Stimulated activated naive CD8-positive, alpha-beta T cell treated with anti-CD3 and anti-CD28 coated beads, Interleukin-15, amount 100 ng/mL, for 72 hours (primary cell): ENCODE measurements at regions not wholly inside any gene's neighbourhood (a gene's known extent, or its start where the extent isn't known, plus 50 kb on each side); places are given as distances from the start of the nearest gene placed in this dataset.

Source experiments
- ATAC-seq: fragments of 150-1000 bp; cut with Tn5 transposase; 2 replicates; pipeline ENCODE4 v1.10.0; 2021; ENCODE audit warnings: mild to moderate bottlenecking, moderate library complexity
- DNase-seq, 2 donors: peaks; one replicate each; pipeline ENCODE4 v3.0.0; 2021 to 2022
- H3K27ac Mint-ChIP-seq, 2 donors: one replicate each; pipeline ENCODE4 v1.8.0; 2022; ENCODE audit warnings: mild to moderate bottlenecking in 2 of 2, mixed read lengths in 2 of 2, moderate library complexity in 2 of 2
- H3K27me3 Mint-ChIP-seq: one replicate; pipeline ENCODE4 v1.8.0; 2022; ENCODE audit warnings: mixed read lengths
- H3K4me1 Mint-ChIP-seq: one replicate; pipeline ENCODE4 v1.8.0; 2022; ENCODE audit warnings: mild to moderate bottlenecking, mixed read lengths
- H3K4me3 Mint-ChIP-seq, 2 donors: one replicate each; pipeline ENCODE4 v1.8.0; 2022; ENCODE audit warnings: mild to moderate bottlenecking in 2 of 2, mixed read lengths in 2 of 2, moderate library complexity in 1 of 2
- H3K9me3 Mint-ChIP-seq, 2 donors: one replicate each; pipeline ENCODE4 v1.8.0; 2022; ENCODE audit warnings: mixed read lengths in 2 of 2

DNA sequence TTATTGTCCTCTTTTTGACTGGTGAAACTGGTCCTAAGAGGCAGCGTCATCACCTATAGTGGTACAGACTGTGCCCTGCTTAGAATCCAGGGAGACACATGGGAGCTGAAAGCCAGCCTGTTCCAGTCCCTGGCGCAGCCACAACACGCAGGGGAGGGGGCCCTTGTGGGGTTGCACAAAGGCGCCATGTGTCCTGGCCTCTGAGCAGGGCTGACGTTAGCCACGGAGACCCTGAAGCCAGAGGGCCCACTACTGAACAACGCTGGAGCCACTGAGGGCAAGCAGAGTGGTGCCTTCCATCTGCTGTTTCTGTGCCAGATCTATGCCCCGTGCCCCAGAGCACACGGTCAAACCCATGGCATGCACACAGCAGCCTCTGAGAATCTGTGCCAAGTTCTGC lies 147.3 kb downstream of the ACTL7B start:
- no peak for ATAC-seq
- H3K27ac Mint-ChIP-seq = no peak overlapping the region
- H3K27me3 Mint-ChIP-seq = no peaks in the 10 kb centered on the region

DNA sequence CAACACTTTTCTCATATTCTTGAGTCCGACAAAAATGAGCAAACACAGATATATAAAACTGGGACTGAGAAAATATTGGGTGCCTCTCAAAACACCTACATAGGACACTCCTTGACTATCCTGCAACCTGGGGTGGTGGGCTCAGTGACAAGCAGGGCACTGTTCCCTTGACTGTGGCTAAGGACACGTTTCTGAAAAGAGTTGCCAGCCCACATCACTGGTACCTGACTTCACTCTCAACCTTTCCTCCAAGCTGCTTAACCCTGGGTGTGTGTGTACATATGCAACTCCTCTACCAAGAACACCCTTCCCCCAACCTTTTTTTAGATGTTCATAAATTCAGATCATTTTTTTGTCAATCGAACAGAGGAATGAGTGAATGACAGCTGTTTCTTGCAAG lies 148.7 kb downstream of the ACTL7B start:
- Mint-ChIP-seq H3K27ac (no peak overlapping the region), H3K9me3 (peaks cover 0 to 18% of the 10 kb centered on the region in 2 donors), H3K4me3 (no peak overlapping the region), H3K27me3 (no peaks in the 10 kb centered on the region), H3K4me1 (no peaks in the 10 kb centered on the region)
- ATAC-seq (no peak), DNase-seq (no peak)

More for the DNA sequence above, 147.3 kb downstream of the ACTL7B start:
- H3K9me3 Mint-ChIP-seq = peaks cover 5 to 9% of the 10 kb centered on the region in 2 donors
- no peak for DNase-seq
- no peak overlapping the region for H3K4me3 Mint-ChIP-seq
- H3K4me1 Mint-ChIP-seq = no peaks in the 10 kb centered on the region

DNA sequence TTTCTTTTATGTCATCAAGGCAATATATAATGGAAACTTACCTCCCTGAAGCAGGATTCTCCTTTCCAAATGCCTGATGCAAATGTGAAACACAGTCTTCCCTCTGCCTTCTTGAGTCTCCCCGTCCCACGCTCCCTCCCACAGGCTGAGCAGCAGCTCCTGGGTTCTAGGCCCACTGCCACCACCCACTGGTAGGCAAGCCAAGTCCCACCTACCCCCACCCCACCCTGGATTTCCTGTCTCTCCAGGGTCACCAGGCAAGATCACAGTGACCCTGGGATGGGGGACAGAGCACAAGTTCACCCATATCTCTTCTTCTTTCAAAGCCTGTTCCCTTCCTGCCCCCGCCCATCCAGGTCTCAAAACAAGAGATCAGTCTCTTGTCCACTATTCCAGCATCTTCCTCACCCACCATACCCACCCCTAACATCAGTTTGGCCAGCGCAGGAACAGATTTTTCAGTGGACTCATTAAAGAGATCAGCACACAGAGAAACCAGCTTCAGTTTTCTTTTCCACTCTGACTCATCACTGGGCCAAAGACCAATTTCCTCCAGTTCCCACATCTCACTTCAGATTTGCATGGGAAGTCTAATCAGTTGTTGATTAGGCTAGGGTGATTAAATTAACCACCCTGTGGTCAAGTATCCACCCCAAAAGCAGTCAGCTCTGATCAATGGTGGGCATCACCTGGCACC lies 151.5 kb downstream of the ACTL7B start:
- no peak for DNase-seq
- H3K4me1 Mint-ChIP-seq = no peaks in the 10 kb centered on the region
- H3K27me3 Mint-ChIP-seq = no peaks in the 10 kb centered on the region
- peak overlapping the region in 1 of 2 donors; percentile 59 for H3K27ac Mint-ChIP-seq
- no peak overlapping the region for H3K4me3 Mint-ChIP-seq
- ATAC-seq = no peak
- peaks cover 0 to 18% of the 10 kb centered on the region in 2 donors for H3K9me3 Mint-ChIP-seq

DNA sequence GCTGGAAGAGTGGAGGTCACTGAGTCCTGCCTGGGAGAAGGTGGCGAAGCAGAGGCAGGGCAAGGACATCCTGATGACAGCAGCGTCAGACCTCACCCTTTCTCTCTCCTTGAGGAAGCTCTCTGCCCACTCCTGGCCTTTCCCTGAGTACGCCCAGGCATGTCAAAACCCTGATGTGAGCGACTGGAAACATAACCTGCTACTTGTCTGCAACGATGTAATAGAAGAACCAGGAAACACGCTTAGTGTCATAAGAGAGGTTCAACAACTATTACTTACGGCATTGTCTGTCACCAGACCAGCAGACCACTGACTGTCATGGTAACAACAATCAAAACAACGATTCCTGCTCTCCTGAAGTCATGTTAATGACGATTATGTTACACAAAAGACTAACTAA lies 152.4 kb downstream of the ACTL7B start:
- no peak for ATAC-seq

DNA sequence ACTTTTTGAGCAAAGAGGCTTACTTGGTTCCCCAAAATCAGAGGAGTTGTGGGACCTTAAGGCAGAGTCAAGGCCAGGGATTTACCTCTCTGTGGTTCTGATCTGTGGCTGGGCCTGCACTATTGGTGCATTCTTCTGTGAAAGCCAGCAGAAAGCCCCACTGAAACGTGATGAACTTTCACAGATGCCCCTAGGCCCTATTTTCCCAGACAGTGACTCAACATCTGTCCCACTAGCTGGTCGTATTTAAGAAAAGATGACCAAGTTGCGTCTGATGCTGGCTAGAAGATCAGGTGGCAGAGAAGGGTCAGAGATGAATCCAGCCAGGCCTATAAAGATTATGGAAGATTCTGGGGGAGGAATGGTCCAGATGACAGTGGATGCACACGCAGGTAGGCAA lies 153.1 kb downstream of the ACTL7B start:
- peaks cover 0 to 29% of the 10 kb centered on the region in 2 donors for H3K9me3 Mint-ChIP-seq
- H3K4me1 Mint-ChIP-seq = no peaks in the 10 kb centered on the region
- H3K27me3 Mint-ChIP-seq = no peaks in the 10 kb centered on the region
- H3K27ac Mint-ChIP-seq = no peak overlapping the region
- DNase-seq (no peak), ATAC-seq (no peak)
- H3K4me3 Mint-ChIP-seq = no peak overlapping the region

More for the DNA sequence above, 152.4 kb downstream of the ACTL7B start:
- H3K27ac Mint-ChIP-seq = no peak overlapping the region
- no peak overlapping the region for H3K4me3 Mint-ChIP-seq
- H3K9me3 Mint-ChIP-seq = peaks cover 0 to 24% of the 10 kb centered on the region in 2 donors
- DNase-seq = no peak
- no peaks in the 10 kb centered on the region for H3K27me3 Mint-ChIP-seq
- no peaks in the 10 kb centered on the region for H3K4me1 Mint-ChIP-seq

DNA sequence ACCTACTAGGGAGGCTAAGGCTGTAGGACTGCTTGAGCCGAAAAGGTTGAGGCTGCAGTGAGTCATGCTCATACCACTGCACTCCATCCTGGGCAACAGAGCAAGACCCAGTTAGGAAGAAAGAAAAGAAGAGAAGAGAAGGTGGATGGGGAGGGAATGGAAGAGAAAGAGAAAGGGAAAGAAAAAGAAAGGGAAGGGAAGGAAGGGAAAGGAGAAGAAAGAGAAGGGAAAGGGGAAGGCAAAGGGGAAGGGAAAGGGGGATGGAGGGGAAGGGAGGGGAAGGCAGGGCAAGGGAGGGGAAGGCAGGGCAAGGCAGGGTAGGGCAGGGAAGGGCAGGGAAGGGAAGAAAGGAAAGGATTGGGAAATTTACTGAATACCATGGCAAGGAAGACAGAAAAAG lies 157.0 kb downstream of the ACTL7B start:
- Mint-ChIP-seq H3K27me3 (no peaks in the 10 kb centered on the region), H3K4me1 (no peaks in the 10 kb centered on the region), H3K4me3 (no peak overlapping the region), H3K27ac (no peak overlapping the region), H3K9me3 (peaks cover 10 to 38% of the 10 kb centered on the region in 2 donors)
- no peak for ATAC-seq
- no peak for DNase-seq

DNA sequence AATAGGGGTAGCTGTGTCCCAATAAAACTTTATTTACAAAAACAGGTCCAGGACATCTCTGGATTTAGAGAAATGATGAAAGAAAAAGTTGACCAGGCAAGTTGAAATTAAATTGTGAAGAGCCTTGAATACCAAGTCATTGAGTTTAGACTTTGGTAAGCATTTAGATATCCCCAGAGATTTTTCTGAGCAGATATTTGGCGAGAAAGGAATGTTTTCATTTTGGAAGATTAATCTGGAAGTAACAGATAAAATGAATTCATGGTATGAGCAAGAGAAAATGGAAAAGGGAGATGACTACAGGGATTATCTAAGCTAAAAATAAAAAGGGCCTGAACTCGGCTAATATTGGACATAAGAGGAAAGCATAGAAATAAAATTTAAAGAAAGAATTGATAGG lies 157.6 kb downstream of the ACTL7B start:
- Mint-ChIP-seq H3K27ac (peak overlapping the region in 1 of 2 donors; percentile 27), H3K9me3 (peaks cover 10 to 35% of the 10 kb centered on the region in 2 donors), H3K27me3 (no peaks in the 10 kb centered on the region), H3K4me3 (no peak overlapping the region), H3K4me1 (no peaks in the 10 kb centered on the region)
- DNase-seq (no peak), ATAC-seq (no peak)

DNA sequence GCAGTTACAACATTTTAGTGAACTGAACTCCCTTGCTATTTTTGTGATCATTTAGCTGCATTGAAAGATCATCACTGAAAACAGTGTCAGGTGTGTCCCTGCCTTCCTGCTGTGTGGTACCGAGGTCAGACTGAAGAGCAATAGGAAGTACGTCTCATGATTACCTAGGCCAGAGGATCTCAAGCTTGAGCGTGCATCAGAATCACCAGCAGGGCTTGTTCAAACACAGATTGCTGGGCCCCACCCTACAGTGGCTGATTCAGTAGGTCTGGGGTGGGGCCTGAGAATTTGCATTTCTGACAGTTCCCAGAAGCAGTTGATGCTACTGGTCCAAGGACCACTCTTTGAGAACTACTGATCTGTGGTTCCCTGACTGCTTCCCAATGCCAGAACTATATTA lies 159.6 kb downstream of the ACTL7B start:
- H3K27me3 Mint-ChIP-seq = no peaks in the 10 kb centered on the region
- no peak overlapping the region for H3K27ac Mint-ChIP-seq
- H3K4me1 Mint-ChIP-seq = no peaks in the 10 kb centered on the region
- H3K9me3 Mint-ChIP-seq = peaks cover 10 to 34% of the 10 kb centered on the region in 2 donors
- no peak for DNase-seq
- no peak for ATAC-seq
- H3K4me3 Mint-ChIP-seq = no peak overlapping the region

DNA sequence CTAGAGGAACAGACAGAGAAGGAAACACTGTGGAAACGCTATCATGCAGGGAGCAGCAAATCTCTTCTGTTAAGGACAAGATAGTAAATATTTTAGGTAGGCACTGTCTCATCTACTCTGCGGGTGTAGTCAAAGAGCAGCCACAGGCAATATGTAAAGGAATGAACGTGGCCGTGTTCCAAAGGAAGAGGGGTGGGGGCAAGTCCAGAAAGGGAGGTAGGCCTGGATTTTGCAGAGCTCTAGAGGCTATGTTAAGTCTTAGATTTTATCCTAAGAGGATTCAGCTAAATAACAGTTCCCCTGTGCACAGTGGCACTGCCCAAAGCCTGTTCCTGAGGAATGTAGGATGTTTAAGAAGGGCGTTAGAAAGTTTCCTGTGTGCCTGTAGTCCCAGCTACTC lies 161.6 kb downstream of the ACTL7B start:
- H3K9me3 Mint-ChIP-seq = peaks cover 10 to 34% of the 10 kb centered on the region in 2 donors
- H3K27me3 Mint-ChIP-seq = no peaks in the 10 kb centered on the region
- no peak overlapping the region for H3K4me3 Mint-ChIP-seq
- H3K4me1 Mint-ChIP-seq = no peaks in the 10 kb centered on the region
- ATAC-seq = no peak
- H3K27ac Mint-ChIP-seq = no peak overlapping the region
- DNase-seq = no peak

DNA sequence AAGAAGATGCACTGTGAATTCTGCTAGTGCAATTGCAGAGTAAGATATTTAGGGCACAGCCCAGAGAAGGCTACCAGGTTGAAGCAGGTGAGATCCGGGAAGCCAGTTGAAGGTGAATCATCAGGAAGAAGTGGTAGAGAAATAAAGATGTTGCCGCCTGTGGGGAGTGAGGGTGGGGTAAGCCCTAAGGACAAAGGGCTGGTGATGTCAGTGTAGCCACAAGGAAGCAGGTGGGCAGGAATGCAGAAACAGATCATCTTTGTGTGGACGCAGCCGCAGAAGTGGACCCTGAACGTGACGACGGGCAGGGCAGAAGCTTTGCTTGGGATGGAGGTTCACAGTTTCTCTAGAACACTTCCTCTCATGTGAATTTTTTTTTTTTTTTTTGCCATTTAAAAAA lies 164.2 kb downstream of the ACTL7B start:
- DNase-seq (no peak), ATAC-seq (no peak)
- Mint-ChIP-seq H3K27me3 (no peaks in the 10 kb centered on the region), H3K27ac (no peak overlapping the region), H3K4me1 (no peaks in the 10 kb centered on the region), H3K9me3 (peaks cover 10 to 29% of the 10 kb centered on the region in 2 donors), H3K4me3 (no peak overlapping the region)

DNA sequence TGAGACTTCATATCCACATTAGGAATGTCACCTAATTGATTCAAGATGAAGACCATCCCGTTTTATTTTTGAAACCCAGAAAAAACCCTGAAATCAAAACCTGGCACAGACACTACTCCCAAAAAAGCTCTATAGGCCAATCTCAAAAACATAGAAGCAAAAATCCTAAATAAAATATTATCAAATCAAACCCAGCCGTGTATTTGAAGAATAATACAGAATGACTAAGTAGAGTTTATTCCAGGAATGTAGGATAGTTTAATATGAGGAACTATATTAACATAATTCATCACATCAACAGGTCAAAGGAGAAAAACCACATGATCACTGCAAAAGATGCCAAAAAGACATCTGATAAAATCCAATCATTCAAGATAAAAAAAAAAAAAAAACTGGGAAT lies 167.1 kb downstream of the ACTL7B start:
- Mint-ChIP-seq H3K27ac (no peak overlapping the region), H3K4me1 (no peaks in the 10 kb centered on the region), H3K27me3 (no peaks in the 10 kb centered on the region), H3K9me3 (peaks cover 0 to 15% of the 10 kb centered on the region in 2 donors), H3K4me3 (no peak overlapping the region)
- no peak for ATAC-seq
- no peak for DNase-seq

DNA sequence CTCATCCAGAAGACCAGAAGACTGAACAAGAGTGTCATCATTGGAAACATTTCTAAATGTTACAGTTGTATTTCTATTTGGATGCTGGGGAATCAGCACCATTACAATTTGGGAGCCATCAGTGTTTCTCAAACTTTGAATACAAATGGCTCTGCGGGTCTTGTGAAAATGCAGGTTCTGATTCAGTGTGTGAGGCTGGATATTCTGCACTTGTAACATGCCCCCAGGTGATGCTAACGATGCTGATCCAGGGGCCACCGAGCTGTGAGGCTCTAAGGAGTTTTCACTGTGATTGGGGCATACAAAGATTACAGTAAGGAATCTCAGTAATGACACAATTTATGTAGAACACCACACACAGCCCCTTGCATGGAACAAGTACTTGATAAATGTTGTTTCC lies 167.7 kb downstream of the ACTL7B start:
- ATAC-seq (no peak), DNase-seq (no peak)
- no peak overlapping the region for H3K27ac Mint-ChIP-seq
- no peaks in the 10 kb centered on the region for H3K27me3 Mint-ChIP-seq
- H3K9me3 Mint-ChIP-seq = peaks cover 0 to 19% of the 10 kb centered on the region in 2 donors
- H3K4me3 Mint-ChIP-seq = no peak overlapping the region
- no peaks in the 10 kb centered on the region for H3K4me1 Mint-ChIP-seq

DNA sequence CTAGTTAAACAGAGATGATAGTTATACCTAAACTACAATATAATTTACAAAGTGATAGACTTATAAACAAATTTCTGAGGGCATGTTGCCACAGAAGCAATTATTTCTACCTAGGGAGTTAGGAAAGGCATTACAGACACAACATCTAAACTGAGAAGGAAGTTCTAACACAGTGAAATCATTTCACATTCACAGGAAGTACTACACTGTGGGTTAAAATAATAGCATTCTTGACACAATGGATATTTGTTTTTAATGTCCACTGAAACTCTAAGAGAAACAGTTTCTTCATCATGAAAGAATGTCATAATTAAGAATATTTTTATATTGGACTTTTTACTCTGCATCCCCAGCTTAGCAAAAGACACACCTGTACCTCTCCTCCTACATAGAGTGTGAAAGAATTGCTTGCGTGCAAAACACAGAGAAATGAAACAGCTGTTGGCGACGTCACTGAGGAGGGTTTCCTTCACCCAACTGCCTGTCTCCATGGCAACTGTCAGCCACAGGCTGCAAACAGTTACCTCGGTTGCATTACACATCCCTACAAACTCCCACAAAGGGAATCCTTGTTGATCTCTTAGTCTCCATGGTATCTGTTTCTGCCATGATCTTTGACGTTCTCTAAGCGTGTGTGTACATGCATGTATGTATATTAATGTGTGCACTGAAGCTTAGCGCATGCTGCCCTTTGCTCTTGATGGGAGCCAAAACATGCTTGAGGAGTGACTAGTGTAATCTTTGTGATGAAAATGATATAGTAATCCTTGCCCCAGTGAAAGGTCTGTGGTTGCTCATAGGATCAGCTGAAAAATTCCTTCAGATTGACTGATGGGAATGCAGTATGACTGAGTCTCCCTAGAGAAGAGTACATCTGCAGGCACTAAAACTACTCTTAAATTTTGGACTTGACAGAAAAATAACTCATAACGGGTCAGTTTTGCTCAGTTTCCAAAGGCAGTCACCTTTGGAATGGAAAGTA lies 168.5 kb downstream of the ACTL7B start:
- DNase-seq (no peak), ATAC-seq (no peak)
- no peaks in the 10 kb centered on the region for H3K27me3 Mint-ChIP-seq
- H3K27ac Mint-ChIP-seq = no peak overlapping the region
- H3K9me3 Mint-ChIP-seq = peaks cover 0 to 19% of the 10 kb centered on the region in 2 donors
- no peak overlapping the region for H3K4me3 Mint-ChIP-seq
- no peaks in the 10 kb centered on the region for H3K4me1 Mint-ChIP-seq

DNA sequence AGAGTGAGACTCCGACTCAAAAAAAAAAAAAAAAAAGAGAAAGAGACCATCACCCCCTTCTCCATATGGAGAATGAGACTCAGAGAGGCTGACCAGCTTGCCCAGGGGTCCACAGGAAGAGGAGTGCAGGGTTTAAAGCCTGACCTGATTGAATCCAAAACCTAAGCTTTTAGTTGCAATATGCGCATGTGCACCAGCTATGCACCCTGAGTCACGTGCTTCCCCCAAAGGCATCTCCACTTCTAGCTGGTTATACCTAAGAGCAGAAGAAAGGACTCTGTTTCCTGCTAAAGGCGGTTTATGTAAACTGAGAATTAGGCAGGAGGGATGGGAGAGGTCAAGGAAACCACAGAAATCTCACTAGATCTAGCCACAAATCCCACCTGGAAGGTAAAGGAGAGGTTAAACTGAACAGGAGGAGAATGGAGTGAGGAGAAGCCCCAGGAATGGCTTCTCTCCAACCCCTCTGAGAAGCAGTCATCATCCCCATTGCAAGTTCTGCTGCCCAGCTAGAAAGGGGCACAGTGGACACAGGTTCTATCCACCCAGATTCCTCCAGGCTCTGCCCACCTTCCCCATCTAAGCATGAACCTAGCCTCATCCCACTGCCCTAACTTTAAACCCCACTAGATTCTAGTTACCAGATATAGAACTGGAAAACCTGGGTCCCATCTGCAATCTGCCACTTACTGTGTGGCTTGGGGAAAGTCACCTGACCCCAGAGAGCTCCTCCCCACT lies 171.3 kb downstream of the ACTL7B start:
- peaks cover 0 to 13% of the 10 kb centered on the region in 2 donors for H3K9me3 Mint-ChIP-seq
- H3K27ac Mint-ChIP-seq = no peak overlapping the region
- ATAC-seq = no peak
- H3K4me3 Mint-ChIP-seq = no peak overlapping the region
- DNase-seq = no peak
- no peaks in the 10 kb centered on the region for H3K4me1 Mint-ChIP-seq
- no peaks in the 10 kb centered on the region for H3K27me3 Mint-ChIP-seq

DNA sequence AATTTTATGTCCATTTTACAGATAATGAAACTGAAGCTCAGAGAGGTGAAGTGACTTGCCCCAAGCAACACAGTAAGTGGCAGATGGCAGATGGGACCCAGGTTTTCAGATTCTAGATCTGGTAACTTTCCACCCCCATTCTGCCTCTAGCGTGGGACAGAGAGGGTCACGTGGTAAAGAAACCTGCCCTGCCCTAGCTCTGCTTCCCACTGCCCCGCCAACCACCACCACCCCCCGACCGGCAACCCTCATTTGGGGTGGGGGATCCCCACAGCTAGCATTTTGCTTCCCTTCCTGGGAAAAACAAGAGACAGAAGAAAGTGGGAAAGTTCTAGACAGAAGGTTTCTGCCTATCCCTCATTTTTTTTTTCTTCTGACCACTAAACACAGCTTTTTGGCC lies 172.5 kb downstream of the ACTL7B start:
- Mint-ChIP-seq H3K27me3 (no peaks in the 10 kb centered on the region), H3K27ac (no peak overlapping the region), H3K4me1 (no peaks in the 10 kb centered on the region), H3K9me3 (peaks cover 4 to 13% of the 10 kb centered on the region in 2 donors), H3K4me3 (no peak overlapping the region)
- DNase-seq (no peak), ATAC-seq (no peak)
